ENCODE measurements at regions not wholly inside any gene's neighbourhood (a gene's known extent, or its start where the extent isn't known, plus 50 kb on each side); places are given as distances from the start of the nearest gene placed in this dataset.
"Not testable (repeated sequence)": the region's sequence is repeated elsewhere in the genome, so short reads cannot be mapped to it uniquely, and the experiment has no call there.

- DNase-seq (ENCODE audit: low read depth in 2 of 3, low spot score in 2 of 3): no peak
Observed at GRCh38 chr2:118577202-118577601, 270.2 kb downstream of the EN1 start.

- no peak for DNase-seq (ENCODE audit: low read depth in 2 of 3, low spot score in 2 of 3)
Observed at GRCh38 chr2:118576109-118576855, 271.2 kb downstream of the EN1 start.

- DNase-seq (ENCODE audit: low read depth in 2 of 3, low spot score in 2 of 3): not testable (repeated sequence)
Observed at GRCh38 chr2:118572380-118572779, 275.1 kb downstream of the EN1 start.

- no peak for DNase-seq (ENCODE audit: low read depth in 2 of 3, low spot score in 2 of 3)
Observed at GRCh38 chr2:118569876-118570535, 277.4 kb downstream of the EN1 start.

GRCh38 chr2:118568700-118569099 is 278.7 kb downstream of the EN1 start:
- DNase-seq (ENCODE audit: low read depth in 2 of 3, low spot score in 2 of 3): no peak

- DNase-seq (ENCODE audit: low read depth in 2 of 3, low spot score in 2 of 3): no peak
Observed at GRCh38 chr2:118565786-118566540, 281.5 kb downstream of the EN1 start.

GRCh38 chr2:118565301-118565700 is 282.1 kb downstream of the EN1 start:
- no peak for DNase-seq (ENCODE audit: low read depth in 2 of 3, low spot score in 2 of 3)

- no peak for DNase-seq (ENCODE audit: low read depth in 2 of 3, low spot score in 2 of 3)
Observed at GRCh38 chr2:118562144-118562543, 285.3 kb downstream of the EN1 start.

GRCh38 chr2:118558846-118559245 is 288.6 kb downstream of the EN1 start:
- no peak for DNase-seq (ENCODE audit: low read depth in 2 of 3, low spot score in 2 of 3)

GRCh38 chr2:118557791-118558190 is 289.7 kb downstream of the EN1 start:
- DNase-seq (ENCODE audit: low read depth in 2 of 3, low spot score in 2 of 3): no peak

- no peak for DNase-seq (ENCODE audit: low read depth in 2 of 3, low spot score in 2 of 3)
Observed at GRCh38 chr2:118557016-118557415, 290.4 kb downstream of the EN1 start.

GRCh38 chr2:118554616-118555015 is 292.8 kb downstream of the EN1 start:
- DNase-seq (ENCODE audit: low read depth in 2 of 3, low spot score in 2 of 3): no peak

- no peak for DNase-seq (ENCODE audit: low read depth in 2 of 3, low spot score in 2 of 3)
Observed at GRCh38 chr2:118549503-118549902, 297.9 kb downstream of the EN1 start.

GRCh38 chr2:118548880-118549488 is 298.5 kb downstream of the EN1 start:
- no peak for DNase-seq (ENCODE audit: low read depth in 2 of 3, low spot score in 2 of 3)

- DNase-seq (ENCODE audit: low read depth in 2 of 3, low spot score in 2 of 3): no peak
Observed at GRCh38 chr2:118539290-118539689, 308.2 kb downstream of the EN1 start.

GRCh38 chr2:118536306-118536705 is 311.1 kb downstream of the EN1 start:
- no peak for DNase-seq (ENCODE audit: low read depth in 2 of 3, low spot score in 2 of 3)

GRCh38 chr2:118535818-118536212 is 311.6 kb downstream of the EN1 start:
- DNase-seq (ENCODE audit: low read depth in 2 of 3, low spot score in 2 of 3): no peak

GRCh38 chr2:118535171-118535817 is 312.2 kb downstream of the EN1 start:
- DNase-seq (ENCODE audit: low read depth in 2 of 3, low spot score in 2 of 3): no peak

- DNase-seq (ENCODE audit: low read depth in 2 of 3, low spot score in 2 of 3): no peak
Observed at GRCh38 chr2:118530976-118531375, 316.5 kb downstream of the EN1 start.

GRCh38 chr2:118529908-118530599 is 317.4 kb downstream of the EN1 start:
- DNase-seq (ENCODE audit: low read depth in 2 of 3, low spot score in 2 of 3): no peak

GRCh38 chr2:118527571-118527970 is 319.9 kb downstream of the EN1 start:
- DNase-seq (ENCODE audit: low read depth in 2 of 3, low spot score in 2 of 3): no peak

Measured in activated CD8-positive, alpha-beta memory T cell treated with anti-CD3 and anti-CD28 coated beads for 48 hours (primary cell).